Forelimb muscle (tissue), 1 donor: ENCODE measurements at regions not wholly inside any gene's neighbourhood (a gene's known extent, or its start where the extent isn't known, plus 50 kb on each side); places are given as distances from the start of the nearest gene placed in this dataset.

Experiments used
- DNase-seq: peaks from one replicate; pipeline ENCODE4 v3.0.0-alpha.2; 2013; ENCODE audit warnings: low read depth

DNA sequence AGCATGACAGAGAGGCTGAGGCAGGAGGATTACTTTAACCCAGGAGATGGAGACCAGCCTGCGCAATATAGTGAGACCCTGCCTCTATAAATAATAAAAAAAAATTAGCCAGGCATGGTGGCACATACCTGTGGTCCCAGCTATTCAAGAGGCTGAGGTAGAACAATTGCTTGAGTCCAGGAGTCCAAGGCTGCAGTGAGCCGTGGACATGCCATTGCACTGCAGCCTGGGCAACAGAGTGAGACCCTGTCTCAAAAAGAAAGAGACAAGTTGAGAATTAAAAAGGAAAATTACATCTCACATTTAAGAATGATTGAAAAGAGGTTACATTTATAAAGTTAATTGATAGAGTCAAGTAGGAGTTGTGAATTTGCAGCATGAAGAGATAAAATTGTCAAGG lies 91.4 kb upstream of the TMPO start:
- no peak for DNase-seq

DNA sequence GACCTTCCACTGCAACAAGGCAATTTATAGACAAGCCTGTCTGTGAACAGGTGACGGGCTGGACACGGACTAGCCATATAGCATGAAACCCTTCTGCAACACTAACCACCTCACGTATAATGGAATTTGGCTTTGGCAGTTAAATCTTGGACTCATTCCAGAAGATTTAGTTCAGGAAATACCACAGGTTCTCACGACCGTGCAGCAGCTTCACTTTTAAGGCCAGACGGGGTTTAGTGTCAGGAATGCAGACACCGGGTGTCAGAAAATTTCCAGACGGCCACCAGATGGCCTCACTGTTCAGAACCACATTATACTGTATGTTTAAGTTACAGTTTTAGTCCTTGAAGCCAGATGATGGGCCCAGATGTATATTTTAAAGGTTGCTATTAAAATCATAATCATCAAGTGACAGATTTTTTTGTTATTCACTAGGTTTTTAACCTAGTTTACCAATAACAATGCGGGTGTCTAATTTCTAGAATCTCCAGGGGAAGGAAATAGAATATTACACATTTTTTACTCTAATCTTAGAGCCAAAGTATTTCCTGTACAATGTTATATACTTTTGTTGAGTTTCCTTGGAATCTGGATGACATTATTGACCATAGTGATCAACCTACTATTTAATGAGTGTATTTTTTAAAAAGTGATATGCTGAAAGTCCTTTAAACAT lies 90.5 kb upstream of the TMPO start:
- DNase-seq: no peak

DNA sequence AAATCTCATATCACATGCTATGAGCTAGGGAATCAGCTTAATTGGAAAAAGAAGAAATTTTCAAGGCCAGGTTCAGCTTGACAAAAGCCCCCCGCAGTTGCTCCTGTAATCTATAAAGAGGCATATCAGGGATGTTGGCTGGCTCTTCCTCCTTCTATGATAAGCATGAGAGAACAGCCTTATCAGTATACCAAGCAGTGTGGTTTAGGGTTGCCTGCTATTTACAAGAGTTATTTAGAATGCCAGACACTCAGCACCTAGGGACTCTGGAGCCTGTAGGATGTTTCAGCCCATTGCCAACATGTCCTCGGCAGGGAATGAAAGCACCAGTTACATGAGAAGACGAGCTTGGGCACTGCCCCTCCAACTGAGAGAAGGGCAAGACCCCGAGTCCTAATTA lies 89.5 kb upstream of the TMPO start:
- no peak for DNase-seq

DNA sequence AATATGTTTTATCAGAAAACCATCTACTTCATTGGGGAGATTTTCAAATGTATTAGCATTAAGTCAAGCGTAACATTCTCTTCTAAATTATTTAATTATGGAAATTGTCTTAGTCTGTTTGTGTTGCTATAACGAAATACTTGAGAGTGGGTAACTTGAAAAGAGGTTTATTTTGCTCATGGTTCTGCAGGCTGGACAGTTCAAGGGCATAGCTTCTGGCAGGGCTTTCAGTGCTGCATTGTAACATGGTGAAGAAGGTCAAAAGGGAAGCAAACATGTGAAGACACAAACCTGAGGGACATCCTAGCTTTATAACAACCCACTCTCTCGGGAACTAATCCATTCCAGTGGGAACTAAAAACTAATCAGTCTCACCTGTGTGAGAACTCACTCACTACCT lies 84.3 kb upstream of the TMPO start:
- DNase-seq: no peak

DNA sequence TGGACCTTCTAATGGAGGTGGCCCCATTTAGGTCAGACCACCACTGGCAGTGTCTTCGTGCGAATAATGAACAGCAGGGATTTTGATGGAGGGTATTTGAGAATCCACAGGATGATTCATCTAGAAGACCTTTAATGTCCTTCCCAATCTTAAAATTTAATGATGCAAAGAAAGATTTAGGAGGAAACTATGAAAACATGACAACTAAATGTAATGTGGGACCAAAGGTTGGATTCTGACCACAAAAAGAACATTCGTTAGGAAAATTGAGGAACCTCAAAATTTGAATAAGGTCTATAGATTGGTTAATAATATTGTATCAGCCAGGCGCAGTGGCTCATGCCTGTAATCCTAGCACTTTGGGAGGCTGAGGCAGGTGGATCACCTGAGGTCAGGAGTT lies 78.2 kb upstream of the TMPO start:
- DNase-seq: no peak

DNA sequence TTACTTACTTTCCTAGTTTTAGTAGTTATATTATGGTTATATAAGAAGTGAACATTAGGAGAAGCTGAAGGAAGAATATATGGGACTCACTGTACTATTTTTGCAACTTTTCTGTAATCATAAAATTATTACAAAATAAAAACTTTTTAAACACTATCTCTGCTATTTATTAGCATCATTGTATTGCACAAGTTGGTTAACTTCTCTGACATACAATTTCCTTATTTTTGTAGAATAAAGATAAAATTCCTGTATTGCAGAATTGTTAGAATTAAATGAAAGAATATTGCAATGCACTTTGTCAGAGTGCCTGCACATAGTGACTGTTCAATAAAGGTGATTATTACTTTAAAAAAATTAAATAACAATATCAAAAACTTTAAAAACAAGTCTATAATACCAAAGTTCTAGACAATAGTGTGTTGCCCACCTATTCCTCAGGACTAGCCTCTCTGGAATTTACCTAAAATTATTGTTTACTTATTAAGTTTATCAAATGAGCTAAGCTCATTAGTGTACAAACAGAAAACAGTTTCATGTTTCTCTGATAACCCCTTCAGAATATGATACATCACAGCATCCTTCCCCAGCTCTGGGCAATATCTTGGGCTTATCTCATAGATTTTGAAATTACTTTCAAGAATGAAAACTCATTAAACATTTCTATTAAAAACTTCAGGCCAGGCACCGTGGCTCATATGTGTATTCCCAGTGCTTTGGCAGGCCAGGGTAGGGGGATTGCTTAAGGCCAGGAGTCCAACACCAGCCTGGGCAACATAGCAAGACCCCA lies 77.4 kb upstream of the TMPO start:
- no peak for DNase-seq

- DNase-seq: no peak
Observed at GRCh38 chr12:98438656-98439230, 76.6 kb upstream of the TMPO start.

DNA sequence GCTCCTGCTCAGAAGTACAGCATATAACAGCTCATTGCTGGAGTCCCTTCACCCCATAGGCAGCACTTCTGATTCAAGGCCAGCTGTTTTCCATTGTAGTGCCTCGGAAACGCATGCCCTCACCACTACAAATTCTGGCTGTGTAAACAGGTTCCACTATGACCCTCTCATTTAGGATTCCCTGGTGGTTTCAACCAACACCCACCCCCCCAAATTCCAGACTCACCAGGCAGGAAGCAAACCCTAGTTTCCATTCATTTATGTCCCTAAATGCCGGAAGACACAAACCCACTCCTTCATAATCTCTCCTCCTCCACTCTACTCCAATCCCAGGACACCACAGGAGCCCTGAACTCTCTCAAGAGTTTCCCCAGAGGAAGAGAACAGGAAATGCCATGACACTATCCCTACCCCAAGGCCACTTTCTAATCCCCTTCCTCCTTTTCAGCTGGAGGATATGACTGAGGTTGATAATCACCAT lies 75.9 kb upstream of the TMPO start:
- no peak for DNase-seq

- DNase-seq: peak; percentile 73
Observed at GRCh38 chr12:98439981-98440581, 75.3 kb upstream of the TMPO start.

- DNase-seq: no peak
Observed at GRCh38 chr12:98446060-98446459, 69.3 kb upstream of the TMPO start.

DNA sequence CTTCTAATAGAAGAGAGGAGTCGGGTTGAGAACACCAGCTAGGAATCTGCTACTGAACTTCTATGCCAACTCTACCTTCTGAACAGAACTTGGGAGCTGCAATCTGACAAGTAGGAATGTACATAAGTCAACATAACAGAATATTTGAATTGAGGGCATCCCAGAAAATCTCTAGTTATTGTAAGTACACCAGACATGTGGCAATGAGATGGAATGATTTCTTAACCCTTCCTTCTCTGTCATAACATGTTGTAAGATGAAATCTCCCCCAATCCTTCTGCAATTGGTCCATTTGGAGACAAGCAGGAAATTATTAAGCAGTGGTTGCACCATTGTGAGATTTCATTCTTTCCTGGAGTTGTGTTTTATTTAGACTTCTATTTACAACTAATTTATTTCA lies 68.7 kb upstream of the TMPO start:
- no peak for DNase-seq

DNA sequence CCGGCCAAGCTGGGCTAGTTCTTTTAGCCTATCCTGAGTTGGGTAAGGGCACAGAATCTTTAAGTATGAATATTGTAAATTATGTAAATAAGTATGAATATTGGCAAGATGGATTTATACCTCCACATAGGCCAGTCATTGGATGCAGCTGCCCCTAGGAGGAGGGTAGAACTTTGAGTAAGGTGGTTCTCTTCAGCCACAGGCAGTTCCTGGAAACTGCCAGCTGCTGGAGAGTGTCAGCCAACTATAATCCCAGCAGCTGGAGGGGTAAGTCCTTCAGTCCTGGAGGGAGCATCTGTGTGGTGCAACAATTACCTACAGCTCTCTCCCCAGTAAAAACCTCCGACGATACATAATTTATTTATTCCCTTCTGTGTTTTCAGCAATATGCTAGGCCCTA lies 65.8 kb upstream of the TMPO start:
- DNase-seq: no peak

DNA sequence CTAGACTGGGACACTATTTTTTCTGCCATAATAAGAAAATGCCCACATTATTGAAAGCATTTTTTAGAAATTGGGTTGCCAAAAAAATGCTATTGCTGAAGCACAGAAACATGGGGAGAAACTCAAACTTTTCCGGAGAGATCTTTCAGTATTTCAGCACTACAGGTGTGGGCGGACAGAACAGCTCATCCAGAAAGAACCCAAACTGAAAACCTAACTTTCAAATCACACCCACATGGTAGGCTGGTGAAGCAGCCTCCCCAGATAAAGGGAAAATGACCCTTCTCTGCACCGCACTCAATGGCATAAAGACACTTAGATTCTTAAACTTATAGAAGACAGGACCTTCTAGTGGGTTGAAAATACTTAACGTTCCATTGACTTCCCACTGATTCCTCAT lies 62.3 kb upstream of the TMPO start:
- DNase-seq: no peak

DNA sequence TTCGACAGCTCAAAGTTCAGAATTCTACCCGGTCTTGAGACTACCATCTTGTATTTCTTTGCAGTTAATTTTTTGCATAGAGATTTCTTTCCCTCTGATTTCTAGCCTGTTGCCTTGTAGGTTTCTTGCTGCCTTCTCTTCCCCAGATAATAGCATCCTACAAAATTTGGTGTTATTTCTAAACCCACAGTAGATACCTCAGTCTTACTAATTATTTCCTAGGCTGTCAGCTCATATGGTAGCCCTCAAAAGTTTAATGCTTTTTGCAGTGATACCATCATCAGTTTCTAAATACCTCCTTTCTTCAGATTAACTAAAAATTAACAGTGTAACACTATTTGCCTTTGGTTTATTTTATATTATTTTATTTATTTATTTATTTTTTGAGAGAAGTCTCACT lies 61.9 kb upstream of the TMPO start:
- no peak for DNase-seq

- DNase-seq: no peak
Observed at GRCh38 chr12:98456041-98456440, 59.3 kb upstream of the TMPO start.

- no peak for DNase-seq
Observed at GRCh38 chr12:98456576-98457573, 58.5 kb upstream of the TMPO start.

- no peak for DNase-seq
Observed at GRCh38 chr12:98464190-98464589, 51.2 kb upstream of the TMPO start.

DNA sequence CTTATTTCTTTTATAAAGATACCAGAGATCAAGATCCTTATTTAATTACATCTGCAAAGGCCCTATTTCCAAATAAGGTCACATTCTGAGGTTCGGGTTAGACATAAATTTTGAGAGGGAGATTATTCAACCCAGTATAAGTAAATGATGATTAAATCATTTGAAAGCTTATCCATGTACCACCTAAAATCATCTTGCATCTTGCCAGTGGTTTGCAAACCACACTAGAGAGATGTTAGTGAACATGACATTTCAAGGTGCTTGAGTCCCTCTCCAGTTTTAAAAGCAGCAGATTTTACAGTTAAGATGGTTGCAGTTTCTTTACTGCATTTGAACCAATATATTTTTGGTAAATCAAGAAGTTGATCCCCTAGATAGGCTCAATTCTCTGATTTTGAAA lies 49.9 kb upstream of the TMPO start:
- DNase-seq: no peak
